HEK293 (cell line): ENCODE measurements at regions not wholly inside any gene's neighbourhood (a gene's known extent, or its start where the extent isn't known, plus 50 kb on each side); places are given as distances from the start of the nearest gene placed in this dataset.

ENCODE experiments used
- CTCF ChIA-PET: fragments of 350-600 bp; formaldehyde crosslinking; extraction: SDS; loops from one replicate; lab custom pipeline; 2021; ENCODE audit warnings: antibody characterized with exemption; lab: Yijun Ruan, JAX
- POLR2A ChIA-PET: fragments of 300-600 bp; formaldehyde crosslinking; extraction: SDS; loops from one replicate; lab custom pipeline; 2020; ENCODE audit warnings: antibody characterized with exemption, inconsistent platforms; lab: Yijun Ruan, JAX
- H3K27ac ChIP-seq: fragments of 200-500 bp; sonication (Bioruptor generic); 2 replicates; pipeline ENCODE4 v1.5.1; 2014; ENCODE audit warnings: low read depth, low read length, control low read depth, inconsistent platforms; ENCODE audit errors: extremely low read depth
- H3K36me3 ChIP-seq, 2 experiments: fragments of 200-500 bp in 1 of 2; sonication (Bioruptor generic) in 1 of 2; 1 replicate in 1 of 2; 2 replicates in 1 of 2; pipeline ENCODE4 v1.5.1; 2014 to 2017; ENCODE audit warnings: inconsistent platforms in 2 of 2, low read length in 2 of 2; ENCODE audit not compliant: control insufficient read depth in 2 of 2, insufficient read depth in 1 of 2
- H3K4me1 ChIP-seq: fragments of 200-500 bp; sonication (Bioruptor generic); 2 replicates; pipeline ENCODE4 v1.5.1; 2014; ENCODE audit warnings: mild to moderate bottlenecking, low read length, inconsistent platforms; ENCODE audit not compliant: control insufficient read depth, insufficient read depth
- H3K4me3 ChIP-seq: 2 replicates; pipeline ENCODE4 v1.5.1; 2011; ENCODE audit warnings: low read depth, mild to moderate bottlenecking, control low read depth, low read length, moderate library complexity
- H3K9me3 ChIP-seq: fragments of 200-500 bp; sonication (Bioruptor generic); 2 replicates; pipeline ENCODE4 v1.5.1; 2014; ENCODE audit warnings: low read depth, low read length, inconsistent platforms; ENCODE audit not compliant: control insufficient read depth, insufficient read depth
- AEBP2 ChIP-seq: fragments of 450-650 bp; formaldehyde crosslinking; IDR thresholded peaks from 2 replicates; pipeline ENCODE4 v1.5.1; 2016; ENCODE audit warnings: missing biosample characterization, missing genetic modification characterization, borderline replicate concordance
- ATF2 ChIP-seq: fragments of 450-650 bp; formaldehyde crosslinking; IDR thresholded peaks from 2 replicates; pipeline ENCODE4 v1.5.1; 2016; ENCODE audit warnings: missing biosample characterization, missing genetic modification characterization, low read depth
- EGR2 ChIP-seq: fragments of 450-650 bp; formaldehyde crosslinking; IDR thresholded peaks from 2 replicates; pipeline ENCODE4 v1.5.1; 2016; ENCODE audit warnings: low read depth, missing biosample characterization, missing genetic modification characterization
- GLIS1 ChIP-seq: fragments of 450-650 bp; formaldehyde crosslinking; IDR thresholded peaks from 2 replicates; pipeline ENCODE4 v1.5.1; 2016; ENCODE audit warnings: missing biosample characterization, missing genetic modification characterization
- KLF8 ChIP-seq: fragments of 450-650 bp; formaldehyde crosslinking; IDR thresholded peaks from 2 replicates; pipeline ENCODE4 v1.5.1; 2016; ENCODE audit warnings: missing biosample characterization, missing genetic modification characterization
- ZBTB11 ChIP-seq: fragments of 450-650 bp; formaldehyde crosslinking; conservative IDR thresholded peaks from 2 replicates; pipeline ENCODE4 v1.5.1; 2016; ENCODE audit warnings: low read depth, missing biosample characterization, missing genetic modification characterization
- ZBTB8A ChIP-seq: fragments of 450-650 bp; formaldehyde crosslinking; IDR thresholded peaks from 2 replicates; pipeline ENCODE4 v1.5.1; 2016; ENCODE audit warnings: missing biosample characterization, missing genetic modification characterization
- ZFHX2 ChIP-seq: fragments of 450-650 bp; formaldehyde crosslinking; conservative IDR thresholded peaks from 2 replicates; pipeline ENCODE4 v1.5.1; 2016; ENCODE audit warnings: missing biosample characterization, missing genetic modification characterization
- ZNF202 ChIP-seq: fragments of 450-650 bp; formaldehyde crosslinking; IDR thresholded peaks from 2 replicates; pipeline ENCODE4 v1.5.1; 2016; ENCODE audit warnings: missing biosample characterization, missing genetic modification characterization, borderline replicate concordance
- ZNF404 ChIP-seq: fragments of 450-650 bp; formaldehyde crosslinking; IDR thresholded peaks from 2 replicates; pipeline ENCODE4 v1.5.1; 2017; ENCODE audit warnings: missing biosample characterization, missing genetic modification characterization
- ZNF585B ChIP-seq: fragments of 450-650 bp; formaldehyde crosslinking; IDR thresholded peaks from 2 replicates; pipeline ENCODE4 v1.5.1; 2016; ENCODE audit warnings: missing biosample characterization, missing genetic modification characterization
- ZSCAN18 ChIP-seq: fragments of 450-650 bp; formaldehyde crosslinking; IDR thresholded peaks from 2 replicates; pipeline ENCODE4 v1.5.1; 2016; ENCODE audit warnings: missing biosample characterization, missing genetic modification characterization

GRCh38 chr5:32521481-32521880, 63.9 kb upstream of the SUB1 start:
- Histone ChIP-seq H3K9me3 (no peaks in the 10 kb centered on the region), H3K4me1 (no peaks in the 10 kb centered on the region), H3K36me3 (no peaks in the 10 kb centered on the region), H3K27ac (no peak overlapping the region), H3K4me3 (no peak overlapping the region)
- no peak for TF ChIP-seq ZBTB11 (tag by site-specific recombination)
- no peak for TF ChIP-seq ZSCAN18 (tag by site-specific recombination)
- TF ChIP-seq GLIS1 (tag by site-specific recombination): no peak
- TF ChIP-seq ZBTB8A: no peak
- TF ChIP-seq EGR2 (tag by site-specific recombination): no peak
- TF ChIP-seq AEBP2 (tag by site-specific recombination): no peak
- TF ChIP-seq ZNF585B (tag by site-specific recombination): no peak
- no peak for TF ChIP-seq ZNF202 (tag by site-specific recombination)
- CTCF ChIA-PET: interaction anchor here (1.1 kb wide), 1 partner anchor 69 kb away, joined by 5 read pairs; no protein-coding TSS in a partner anchor
- POLR2A ChIA-PET: no interaction called here

GRCh38 chr5:32520972-32521371, 64.4 kb upstream of the SUB1 start:
- H3K9me3 ChIP-seq: no peaks in the 10 kb centered on the region
- H3K36me3 ChIP-seq: no peaks in the 10 kb centered on the region
- no peak overlapping the region for H3K4me3 ChIP-seq
- ChIA-PET CTCF (interaction anchor here (1.1 kb wide), 1 partner anchor 69 kb away, joined by 5 read pairs; no protein-coding TSS in a partner anchor), POLR2A (no interaction called here)
- no peak overlapping the region for H3K27ac ChIP-seq
- TF ChIP-seq ZFHX2 (tag by site-specific recombination): no peak
- TF ChIP-seq ATF2: no peak
- no peak for TF ChIP-seq KLF8 (tag by site-specific recombination)
- H3K4me1 ChIP-seq: no peaks in the 10 kb centered on the region

GRCh38 chr5:32520356-32520755, 65.0 kb upstream of the SUB1 start:
- ChIA-PET POLR2A (interaction anchor here (0.6 kb wide), 1 partner anchor 216 kb away, joined by 5 read pairs; no protein-coding TSS in a partner anchor), CTCF (interaction anchor here (0.7 kb wide), 1 partner anchor 186 kb away, joined by 3 read pairs; no protein-coding TSS in a partner anchor)
- Histone ChIP-seq H3K27ac (no peak overlapping the region), H3K9me3 (no peaks in the 10 kb centered on the region), H3K4me1 (no peaks in the 10 kb centered on the region), H3K36me3 (no peaks in the 10 kb centered on the region), H3K4me3 (no peak overlapping the region)
- TF ChIP-seq ZNF404 (tag by site-specific recombination): no peak
